Heart right ventricle (tissue), 16 donors: ENCODE measurements at regions not wholly inside any gene's neighbourhood (a gene's known extent, or its start where the extent isn't known, plus 50 kb on each side); places are given as distances from the start of the nearest gene placed in this dataset.

ENCODE experiments used
- ATAC-seq, 8 donors: fragments of 200-7000 bp; cut with Tn5 transposase; one replicate each; pipeline ENCODE4 v1.9.1; 2020; ENCODE audit warnings: mild to moderate bottlenecking in 8 of 8, moderate library complexity in 8 of 8, moderate number of reproducible peaks in 1 of 8
- DNase-seq, 2 donors: peaks; one replicate each; pipeline ENCODE4 v3.0.0-alpha.2; 2020
- H3K27ac ChIP-seq, 10 donors: fragments of 200-600 bp; sonication (generic) in 2 of 10; one replicate each; pipeline versions ENCODE4 v1.5.0 to v1.8.0; 2020 to 2022; ENCODE audit warnings: mild to moderate bottlenecking in 3 of 10
- H3K27me3 ChIP-seq, 7 donors: fragments of 200-600 bp; one replicate each; pipeline ENCODE4 v1.8.0; 2021 to 2022; ENCODE audit warnings: mild to moderate bottlenecking in 2 of 7
- H3K36me3 ChIP-seq, 9 donors: fragments of 200-600 bp; sonication (generic) in 1 of 9; one replicate each; pipeline versions ENCODE4 v1.5.0 to v1.8.0; 2020 to 2022; ENCODE audit warnings: mild to moderate bottlenecking in 2 of 9
- H3K4me1 ChIP-seq, 9 donors: fragments of 200-600 bp; sonication (generic) in 1 of 9; one replicate each; pipeline versions ENCODE4 v1.5.0 to v1.8.0; 2020 to 2022; ENCODE audit warnings: mild to moderate bottlenecking in 4 of 9
- H3K4me3 ChIP-seq, 10 donors: fragments of 200-600 bp; sonication (generic) in 2 of 10; one replicate each; pipeline versions ENCODE4 v1.5.0 to v1.8.0; 2020 to 2022; ENCODE audit warnings: mild to moderate bottlenecking in 7 of 10, moderate library complexity in 2 of 10
- H3K9me3 ChIP-seq, 11 donors: fragments of 200-600 bp in 10 of 11; sonication (generic) in 2 of 11; one replicate each; pipeline versions ENCODE4 v1.5.0 to v1.8.0; 2013 to 2022; ENCODE audit warnings: mild to moderate bottlenecking in 2 of 11, control low read depth in 1 of 11, moderate library complexity in 1 of 11
- CTCF ChIP-seq, 9 donors: fragments of 200-600 bp; sonication (generic) in 2 of 9; IDR thresholded peaks; one replicate each; pipeline versions ENCODE4 v1.5.0 to v1.8.0; 2021 to 2022; ENCODE audit warnings: antibody characterized with exemption in 9 of 9, mild to moderate bottlenecking in 5 of 9, moderate library complexity in 1 of 9
- WGBS, 2 donors: extraction: QIAGEN DNeasy Blood & Tissue Kit; methylation state at CpG; one replicate each; pipeline ENCODE4 v1.1.7; 2013; ENCODE audit warnings: inconsistent platforms in 1 of 2; 5-methylcytosine and 5-hydroxymethylcytosine counted together
- intact Hi-C, 10 donors: fragments of 100-400 bp; cut with DNase I; formaldehyde crosslinking; loops; one replicate each; pipeline versions ENCODE4 v1.11.1 to v1.14.2; 2022
- donor health status: Arrhythmogenic right ventricular cardiomyopathy.
- donor health status: ischemic (EF 13 %, LVEDD 7.1; RV severe dilation, severe dysfunction).
- donor health status: healthy with polysubstance abuse.
- donor health status: DM: no; HTN: yes; CAD: no.
- donor health status: DM: no; HTN: no; CAD: no.
- donor health status: ischemic (EF 25% LVEDD 6.9; RV normal size, moderate dysfunction).
- donor health status: ischemic (EF 25% LVEDD 5.7; RV mildly dilated, moderate dysfunction).
- donor health status: healthy.
- donor health status: DM: yes; HTN: yes; CAD: no.
- donor health status: Ischemic cardiomyopathy.
- donor health status: ischemic (EF 35%, LVEDD 5.7; RV mildly dilated, moderate dysfunction).
- donor health status: nonischemic (EF 11% LVEDD 7.7; RV severe dilation, severe dysfunction).
- donor health status: DM: yes; HTN: yes; CAD: no.
- donor health status: PGD.
- donor health status: ischemic (EF 29% LVEDD 5.4; RV normal size, mild dysfunction).
- donor health status: nonischemic (EF 23%, LVEDD 6.1; RV moderate dilation, normal function).

- TF ChIP-seq CTCF (IDR thresholded peaks at IDR 0.05) = no peak
- 89% methylated on average over 3 of the region's 3 CpGs for WGBS, 2 donors
These were observed 421.0 kb upstream of the NETO1 start for GRCh38 chr18:73288813-73289212.

GRCh38 chr18:73286584-73286983 is 418.8 kb upstream of the NETO1 start:
- Histone ChIP-seq H3K4me1 (no peaks in the 10 kb centered on the region), H3K9me3 (peaks cover 0 to 7% (median 0%) of the 10 kb centered on the region in 11 donors), H3K36me3 (no peaks in the 10 kb centered on the region), H3K27me3 (no peaks in the 10 kb centered on the region), H3K27ac (no peak overlapping the region), H3K4me3 (no peak overlapping the region)
- no peak for DNase-seq
- no peak for ATAC-seq
- 90 to 93% methylated on average over 5 of the region's 5 CpGs for WGBS, 2 donors
- no peak for TF ChIP-seq CTCF (IDR thresholded peaks at IDR 0.05)
- intact Hi-C loops = no loop called here

More at GRCh38 chr18:73288813-73289212, 421.0 kb upstream of the NETO1 start:
- peaks cover 0 to 7% (median 0%) of the 10 kb centered on the region in 11 donors for H3K9me3 ChIP-seq
- ATAC-seq (no peak), DNase-seq (no peak)
- H3K4me3 ChIP-seq = no peak overlapping the region
- no peaks in the 10 kb centered on the region for H3K36me3 ChIP-seq
- no peaks in the 10 kb centered on the region for H3K4me1 ChIP-seq
- no peak overlapping the region for H3K27ac ChIP-seq
- intact Hi-C loops = no loop called here
- H3K27me3 ChIP-seq = no peaks in the 10 kb centered on the region

- Histone ChIP-seq H3K36me3 (no peaks in the 10 kb centered on the region), H3K9me3 (peaks cover 0 to 7% (median 0%) of the 10 kb centered on the region in 11 donors), H3K4me3 (no peak overlapping the region), H3K4me1 (no peaks in the 10 kb centered on the region), H3K27ac (no peak overlapping the region), H3K27me3 (no peaks in the 10 kb centered on the region)
- DNase-seq (no peak), ATAC-seq (no peak)
- intact Hi-C loops = no loop called here
- WGBS, 2 donors = 90 to 95% methylated on average over 5 of the region's 5 CpGs
- no peak for TF ChIP-seq CTCF (IDR thresholded peaks at IDR 0.05)
These were observed 416.0 kb upstream of the NETO1 start for GRCh38 chr18:73283788-73284187.

- Histone ChIP-seq H3K27me3 (no peaks in the 10 kb centered on the region), H3K36me3 (no peaks in the 10 kb centered on the region), H3K4me1 (no peaks in the 10 kb centered on the region), H3K4me3 (no peak overlapping the region), H3K9me3 (peaks cover 0 to 7% (median 0%) of the 10 kb centered on the region in 11 donors), H3K27ac (no peak overlapping the region)
- 83 to 96% methylated on average over 2 of the region's 2 CpGs for WGBS, 2 donors
- DNase-seq = no peak
- no peak for TF ChIP-seq CTCF (IDR thresholded peaks at IDR 0.05)
- intact Hi-C loops = no loop called here
- ATAC-seq = no peak
These were observed 415.2 kb upstream of the NETO1 start for GRCh38 chr18:73283032-73283431.
